Right atrium auricular region (tissue), 2 donors: ENCODE measurements at regions not wholly inside any gene's neighbourhood (a gene's known extent, or its start where the extent isn't known, plus 50 kb on each side); places are given as distances from the start of the nearest gene placed in this dataset.
"Not testable (repeated sequence)": the region's sequence is repeated elsewhere in the genome, so short reads cannot be mapped to it uniquely, and the experiment has no call there.

Experiments used
- DNase-seq: peaks from one replicate; pipeline ENCODE4 v3.0.0-alpha.2; 2019; ENCODE audit warnings: low spot score
- H3K27ac ChIP-seq, 2 donors: fragments of 200-600 bp; sonication (generic); 1 replicate in 1 of 2; 2 replicates in 1 of 2; pipeline ENCODE4 v1.5.1; 2016 to 2019
- H3K27me3 ChIP-seq, 2 donors: fragments of 200-600 bp; sonication (generic); one replicate each; pipeline versions ENCODE4 v1.5.1 to v1.6.0; 2017 to 2019
- H3K36me3 ChIP-seq: fragments of 200-600 bp; sonication (generic); one replicate; pipeline ENCODE4 v1.5.1; 2016
- H3K4me1 ChIP-seq, 2 donors: fragments of 200-600 bp; sonication (generic); one replicate each; pipeline versions ENCODE4 v1.5.1 to v1.6.0; 2017 to 2019
- H3K4me3 ChIP-seq, 2 donors: fragments of 200-600 bp; sonication (generic); 1 replicate in 1 of 2; 2 replicates in 1 of 2; pipeline ENCODE4 v1.5.1; 2017 to 2019; ENCODE audit warnings: mild to moderate bottlenecking in 1 of 2, moderate library complexity in 1 of 2
- H3K9me3 ChIP-seq, 2 donors: fragments of 200-600 bp; sonication (generic); one replicate each; pipeline ENCODE4 v1.5.1; 2019
- TF ChIP-seq, protein P1 (sequence below), 2 donors: fragments of 200-600 bp; sonication (generic); IDR thresholded peaks; one replicate each; pipeline ENCODE4 v1.5.1; 2019; ENCODE audit warnings: antibody characterized with exemption in 2 of 2

DNA sequence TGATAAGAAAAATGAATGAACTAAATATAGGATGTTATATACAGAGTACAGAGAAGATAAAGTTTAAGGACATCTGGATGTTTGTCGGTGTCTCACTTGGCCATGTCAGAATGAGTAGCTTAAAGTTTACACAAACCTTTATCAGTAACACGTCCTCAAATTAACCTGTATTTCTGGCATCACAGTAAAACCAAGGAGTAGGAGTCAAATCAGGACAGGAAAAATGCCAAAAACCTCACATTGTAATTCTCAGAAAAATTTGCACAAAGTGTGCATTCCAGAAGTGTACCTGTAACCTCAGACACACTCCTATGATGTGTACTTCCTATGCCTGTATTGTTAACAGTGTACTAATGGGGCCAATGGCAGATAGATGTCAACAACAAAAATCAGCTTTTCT is 139.3 kb downstream of the SMC2 start:
- TF ChIP-seq, protein P1, sequence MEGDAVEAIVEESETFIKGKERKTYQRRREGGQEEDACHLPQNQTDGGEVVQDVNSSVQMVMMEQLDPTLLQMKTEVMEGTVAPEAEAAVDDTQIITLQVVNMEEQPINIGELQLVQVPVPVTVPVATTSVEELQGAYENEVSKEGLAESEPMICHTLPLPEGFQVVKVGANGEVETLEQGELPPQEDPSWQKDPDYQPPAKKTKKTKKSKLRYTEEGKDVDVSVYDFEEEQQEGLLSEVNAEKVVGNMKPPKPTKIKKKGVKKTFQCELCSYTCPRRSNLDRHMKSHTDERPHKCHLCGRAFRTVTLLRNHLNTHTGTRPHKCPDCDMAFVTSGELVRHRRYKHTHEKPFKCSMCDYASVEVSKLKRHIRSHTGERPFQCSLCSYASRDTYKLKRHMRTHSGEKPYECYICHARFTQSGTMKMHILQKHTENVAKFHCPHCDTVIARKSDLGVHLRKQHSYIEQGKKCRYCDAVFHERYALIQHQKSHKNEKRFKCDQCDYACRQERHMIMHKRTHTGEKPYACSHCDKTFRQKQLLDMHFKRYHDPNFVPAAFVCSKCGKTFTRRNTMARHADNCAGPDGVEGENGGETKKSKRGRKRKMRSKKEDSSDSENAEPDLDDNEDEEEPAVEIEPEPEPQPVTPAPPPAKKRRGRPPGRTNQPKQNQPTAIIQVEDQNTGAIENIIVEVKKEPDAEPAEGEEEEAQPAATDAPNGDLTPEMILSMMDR (IDR thresholded peaks at IDR 0.05), result no peak
- Histone ChIP-seq H3K27me3 (no peaks in the 10 kb centered on the region), H3K27ac (no peak overlapping the region), H3K9me3 (no peaks in the 10 kb centered on the region), H3K4me1 (no peaks in the 10 kb centered on the region), H3K4me3 (no peak overlapping the region), H3K36me3 (no peaks in the 10 kb centered on the region)
- DNase-seq, result no peak

DNA sequence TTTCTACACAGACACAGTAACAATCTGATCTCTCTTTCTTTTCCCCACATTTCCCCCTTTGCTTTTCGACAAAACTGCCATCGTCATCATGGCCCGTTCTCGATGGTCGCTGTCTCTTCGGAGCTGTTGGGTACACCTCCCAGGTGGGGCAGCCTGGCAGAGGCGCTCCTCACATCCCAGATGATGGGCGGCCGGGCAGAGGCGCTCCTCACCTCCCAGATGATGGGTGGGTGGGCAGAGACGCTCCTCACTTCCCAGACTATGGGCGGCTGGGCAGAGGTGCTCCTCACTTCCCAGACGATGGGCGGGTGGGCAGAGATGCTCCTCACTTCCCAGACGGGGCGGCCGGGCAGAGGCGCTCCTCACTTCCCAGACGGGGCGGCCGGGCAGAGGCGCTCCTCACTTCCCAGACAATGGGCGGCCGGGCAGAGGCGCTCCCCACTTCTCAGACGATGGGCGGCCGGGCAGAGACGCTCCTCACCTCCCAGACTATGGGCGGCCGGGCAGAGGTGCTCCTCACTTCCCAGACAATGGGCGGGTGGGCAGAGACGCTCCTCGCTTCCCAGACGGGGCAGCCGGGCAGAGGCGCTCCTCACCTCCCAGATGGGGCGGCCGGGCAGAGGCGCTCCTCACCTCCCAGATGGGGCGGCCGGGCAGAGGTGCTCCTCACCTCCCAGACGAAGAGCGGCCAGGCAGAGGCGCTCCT is 140.7 kb downstream of the SMC2 start:
- H3K9me3 ChIP-seq, H3K4me3 ChIP-seq, H3K27ac ChIP-seq, H3K36me3 ChIP-seq, H3K27me3 ChIP-seq, H3K4me1 ChIP-seq, DNase-seq: not testable (repeated sequence)

DNA sequence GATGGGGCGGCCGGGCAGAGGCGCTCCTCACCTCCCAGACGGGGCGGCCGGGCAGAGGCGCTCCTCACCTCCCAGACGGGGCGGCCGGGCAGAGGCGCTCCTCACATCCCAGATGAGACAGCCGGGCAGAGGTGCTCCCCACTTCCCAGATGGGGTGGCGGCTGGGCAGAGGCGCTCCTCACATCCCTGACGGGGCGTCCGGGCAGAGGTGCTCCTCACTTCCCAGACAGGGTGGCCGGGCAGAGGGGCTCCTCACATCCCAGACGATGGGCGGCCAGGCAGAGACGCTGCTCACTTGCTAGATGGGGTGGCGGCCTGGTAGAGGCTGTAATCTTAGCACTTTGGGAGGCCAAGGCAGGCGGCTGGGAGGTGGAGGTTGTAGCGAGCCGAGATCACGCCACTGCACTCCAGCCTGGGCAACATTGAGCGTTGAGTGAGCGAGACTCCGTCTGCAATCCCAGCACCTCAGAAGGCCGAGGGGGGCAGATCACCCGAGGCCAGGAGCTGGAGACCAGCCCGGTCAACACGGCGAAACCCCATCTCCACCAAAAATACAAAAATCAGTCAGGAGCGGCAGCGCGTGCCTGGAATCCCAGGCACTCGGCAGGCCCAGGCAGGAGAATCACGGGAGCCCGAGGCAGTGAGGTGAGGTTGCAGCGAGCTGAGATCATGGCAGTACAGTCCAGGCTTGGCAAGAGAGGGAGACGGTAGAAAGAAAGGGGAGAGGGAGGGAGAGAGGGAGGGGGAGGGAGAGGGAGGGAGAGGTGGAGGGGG is 141.4 kb downstream of the SMC2 start:
- H3K27me3 ChIP-seq, H3K4me3 ChIP-seq, H3K36me3 ChIP-seq, H3K9me3 ChIP-seq, H3K4me1 ChIP-seq, H3K27ac ChIP-seq, DNase-seq: not testable (repeated sequence)

DNA sequence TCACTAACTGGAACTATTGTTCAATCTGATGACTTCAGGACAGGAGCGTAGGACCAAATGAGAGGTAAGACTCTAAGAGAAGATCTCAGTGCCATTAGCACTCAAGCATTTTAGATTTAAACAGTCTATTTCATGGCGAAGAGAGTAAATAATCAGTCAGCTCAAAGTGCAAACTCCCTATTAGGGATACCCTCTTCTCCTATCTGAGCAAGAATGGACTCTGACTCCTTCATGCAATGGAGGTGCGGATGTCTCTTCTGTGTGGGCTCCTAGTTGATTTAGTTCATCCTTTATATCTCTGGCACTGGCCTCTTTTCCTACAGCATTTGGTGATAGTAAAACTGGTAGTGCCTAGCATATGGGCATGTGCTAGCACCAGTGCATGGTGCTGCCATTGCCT is 144.6 kb downstream of the SMC2 start:
- H3K9me3 ChIP-seq, result no peaks in the 10 kb centered on the region
- H3K4me3 ChIP-seq, result no peak overlapping the region
- TF ChIP-seq, protein P1 (IDR thresholded peaks at IDR 0.05), result no peak
- no peaks in the 10 kb centered on the region for H3K36me3 ChIP-seq
- no peaks in the 10 kb centered on the region for H3K4me1 ChIP-seq
- no peak overlapping the region for H3K27ac ChIP-seq
- no peak for DNase-seq
- H3K27me3 ChIP-seq, result no peaks in the 10 kb centered on the region

DNA sequence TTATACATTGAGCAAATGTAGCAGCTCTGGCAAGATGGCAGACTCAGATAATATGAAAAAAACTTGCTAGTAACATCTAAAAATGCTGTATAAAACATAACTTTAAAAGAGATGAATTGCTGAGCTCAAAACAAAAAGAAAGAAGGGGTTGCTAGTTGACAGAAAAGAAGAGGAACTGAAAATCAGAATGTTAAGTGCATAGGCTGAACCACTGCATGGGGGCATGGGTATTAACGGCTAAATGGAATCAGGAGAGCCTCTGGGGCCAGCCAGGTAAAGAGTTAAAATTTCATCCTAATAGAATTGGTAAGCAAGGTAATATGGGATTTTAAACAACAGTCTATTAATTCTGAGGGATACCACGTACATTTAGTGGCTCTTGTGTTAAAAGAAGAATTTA is 146.8 kb downstream of the SMC2 start:
- H3K4me1 ChIP-seq, result no peaks in the 10 kb centered on the region
- TF ChIP-seq, protein P1 (IDR thresholded peaks at IDR 0.05), result no peak

DNA sequence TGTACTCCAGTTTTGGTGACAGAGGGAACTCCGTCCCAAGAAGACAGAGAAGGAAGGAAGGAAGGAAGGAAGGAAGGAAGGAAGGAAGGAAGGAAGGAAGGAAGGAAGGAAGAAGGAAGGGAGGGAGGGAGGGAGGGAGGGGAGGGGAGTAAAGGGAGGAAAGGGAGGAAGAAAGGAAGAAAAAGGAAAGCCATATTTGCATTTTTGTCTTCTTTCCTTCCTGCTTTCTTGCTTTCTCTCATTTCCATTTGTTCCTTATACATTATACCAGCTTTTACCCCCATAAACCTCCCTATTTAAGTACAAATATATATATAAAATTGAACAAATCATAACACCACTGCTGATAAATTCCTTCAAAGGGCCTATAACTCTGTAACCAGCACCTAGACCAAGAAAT is 151.8 kb downstream of the SMC2 start:
- TF ChIP-seq, protein P1 (IDR thresholded peaks at IDR 0.05), result no peak
- H3K4me3 ChIP-seq, result no peak overlapping the region
- no peaks in the 10 kb centered on the region for H3K36me3 ChIP-seq
- no peaks in the 10 kb centered on the region for H3K4me1 ChIP-seq
- H3K27ac ChIP-seq, result no peak overlapping the region
- no peaks in the 10 kb centered on the region for H3K9me3 ChIP-seq
- H3K27me3 ChIP-seq, result no peaks in the 10 kb centered on the region
- no peak for DNase-seq

More for the DNA sequence above, 146.8 kb downstream of the SMC2 start:
- Histone ChIP-seq H3K36me3 (no peaks in the 10 kb centered on the region), H3K27ac (no peak overlapping the region), H3K27me3 (no peaks in the 10 kb centered on the region), H3K9me3 (no peaks in the 10 kb centered on the region), H3K4me3 (no peak overlapping the region)
- DNase-seq, result no peak
